ENCODE measurements at regions not wholly inside any gene's neighbourhood (a gene's known extent, or its start where the extent isn't known, plus 50 kb on each side); places are given as distances from the start of the nearest gene placed in this dataset.
A peak's percentile ranks its signal among the peaks of the same experiment; 100 is the strongest.

DNA sequence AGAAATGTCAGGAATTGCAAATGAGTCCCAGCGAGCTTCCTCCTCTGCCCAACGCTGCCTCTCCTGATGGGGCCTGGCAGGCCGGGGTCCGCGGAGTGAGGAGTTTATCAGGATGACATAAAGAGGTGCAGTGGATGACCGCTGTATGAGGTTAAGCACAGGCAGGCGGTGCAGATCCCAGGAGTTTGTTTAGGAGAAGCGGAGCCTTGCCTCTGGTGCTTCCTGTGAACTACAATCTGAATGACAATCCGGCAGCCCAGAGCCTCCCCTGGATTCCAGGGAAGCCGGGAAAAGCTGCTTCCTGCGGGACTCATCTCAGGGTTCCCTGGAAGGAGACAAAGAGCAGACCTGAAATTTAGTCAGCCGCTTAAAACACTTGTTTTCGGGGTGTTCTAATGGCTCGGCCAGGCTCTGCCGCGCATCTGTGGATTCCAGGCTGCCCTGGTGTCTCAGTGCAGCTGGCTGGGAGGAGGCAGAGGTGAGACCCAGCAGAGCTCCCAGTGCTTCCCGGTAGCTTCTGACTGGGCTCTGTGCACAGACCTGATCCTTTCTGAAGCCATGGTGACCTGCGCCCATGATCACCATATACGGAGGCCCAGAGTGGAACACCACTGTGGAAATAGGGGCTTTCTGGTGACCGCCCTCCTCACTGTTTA is 69.8 kb upstream of the IRX4 start (continued):
- TF ChIP-seq, protein P1, sequence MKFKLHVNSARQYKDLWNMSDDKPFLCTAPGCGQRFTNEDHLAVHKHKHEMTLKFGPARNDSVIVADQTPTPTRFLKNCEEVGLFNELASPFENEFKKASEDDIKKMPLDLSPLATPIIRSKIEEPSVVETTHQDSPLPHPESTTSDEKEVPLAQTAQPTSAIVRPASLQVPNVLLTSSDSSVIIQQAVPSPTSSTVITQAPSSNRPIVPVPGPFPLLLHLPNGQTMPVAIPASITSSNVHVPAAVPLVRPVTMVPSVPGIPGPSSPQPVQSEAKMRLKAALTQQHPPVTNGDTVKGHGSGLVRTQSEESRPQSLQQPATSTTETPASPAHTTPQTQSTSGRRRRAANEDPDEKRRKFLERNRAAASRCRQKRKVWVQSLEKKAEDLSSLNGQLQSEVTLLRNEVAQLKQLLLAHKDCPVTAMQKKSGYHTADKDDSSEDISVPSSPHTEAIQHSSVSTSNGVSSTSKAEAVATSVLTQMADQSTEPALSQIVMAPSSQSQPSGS (IDR thresholded peaks at IDR 0.05; ENCODE audit: low read length): 0 out of 2 replicates have a peak, but pooled peaks have one; percentile 48
- TF ChIP-seq HDAC2 (IDR thresholded peaks at IDR 0.05; ENCODE audit: borderline replicate concordance in 1 of 2, low read depth in 2 of 2, low read length in 2 of 2) (no peak), TBP (IDR thresholded peaks at IDR 0.05; ENCODE audit: low read depth, low read length) (no peak), HDAC6 (IDR thresholded peaks at IDR 0.05; ENCODE audit: low read depth, low read length) (no peak), SIN3A (conservative IDR thresholded peaks at IDR 0.05 in 1 of 2, IDR thresholded peaks at IDR 0.05 in 1 of 2; ENCODE audit: low read depth in 1 of 2, low read length in 2 of 2) (no peak), POLR2A (IDR thresholded peaks at IDR 0.05; ENCODE audit: control extremely low read depth in 1 of 2, low read depth in 2 of 2, low read length in 2 of 2) (no peak), KDM5A (IDR thresholded peaks at IDR 0.05; ENCODE audit: low read length) (no peak), EZH2 (IDR thresholded peaks at IDR 0.05; ENCODE audit: low read depth, low read length, severe bottlenecking) (peak; percentile 34), POLR2AphosphoS5 (IDR thresholded peaks at IDR 0.05; ENCODE audit: low read depth, low read length) (no peak), SRF (IDR thresholded peaks at IDR 0.05; ENCODE audit: low read depth, low read length) (no peak), EGR1 (IDR thresholded peaks at IDR 0.05; ENCODE audit: borderline replicate concordance, low read depth, low read length) (no peak), RFX5 (IDR thresholded peaks at IDR 0.05; ENCODE audit: borderline replicate concordance, low read depth, low read length) (no peak), TEAD4 (IDR thresholded peaks at IDR 0.05; ENCODE audit: low read depth, low read length) (no peak), USF2 (IDR thresholded peaks at IDR 0.05; ENCODE audit: low read length) (no peak), BCL11A (IDR thresholded peaks at IDR 0.05; ENCODE audit: low read depth in 2 of 2, low read length in 2 of 2) (no peak), JUN (IDR thresholded peaks at IDR 0.05; ENCODE audit: low read depth, low read length) (no peak), KDM4A (IDR thresholded peaks at IDR 0.05; ENCODE audit: low read depth, low read length, severe bottlenecking) (peak; percentile 39)
- TF ChIP-seq, protein P2, sequence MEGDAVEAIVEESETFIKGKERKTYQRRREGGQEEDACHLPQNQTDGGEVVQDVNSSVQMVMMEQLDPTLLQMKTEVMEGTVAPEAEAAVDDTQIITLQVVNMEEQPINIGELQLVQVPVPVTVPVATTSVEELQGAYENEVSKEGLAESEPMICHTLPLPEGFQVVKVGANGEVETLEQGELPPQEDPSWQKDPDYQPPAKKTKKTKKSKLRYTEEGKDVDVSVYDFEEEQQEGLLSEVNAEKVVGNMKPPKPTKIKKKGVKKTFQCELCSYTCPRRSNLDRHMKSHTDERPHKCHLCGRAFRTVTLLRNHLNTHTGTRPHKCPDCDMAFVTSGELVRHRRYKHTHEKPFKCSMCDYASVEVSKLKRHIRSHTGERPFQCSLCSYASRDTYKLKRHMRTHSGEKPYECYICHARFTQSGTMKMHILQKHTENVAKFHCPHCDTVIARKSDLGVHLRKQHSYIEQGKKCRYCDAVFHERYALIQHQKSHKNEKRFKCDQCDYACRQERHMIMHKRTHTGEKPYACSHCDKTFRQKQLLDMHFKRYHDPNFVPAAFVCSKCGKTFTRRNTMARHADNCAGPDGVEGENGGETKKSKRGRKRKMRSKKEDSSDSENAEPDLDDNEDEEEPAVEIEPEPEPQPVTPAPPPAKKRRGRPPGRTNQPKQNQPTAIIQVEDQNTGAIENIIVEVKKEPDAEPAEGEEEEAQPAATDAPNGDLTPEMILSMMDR (IDR thresholded peaks at IDR 0.05; ENCODE audit: control extremely low read depth in 1 of 3, insufficient read depth in 1 of 3, low read depth in 1 of 3, low read length in 3 of 3): peak in 2 of 3 experiments; percentile 16 to 29; a peak in 1 of 4 replicates
- TF ChIP-seq, protein P3, sequence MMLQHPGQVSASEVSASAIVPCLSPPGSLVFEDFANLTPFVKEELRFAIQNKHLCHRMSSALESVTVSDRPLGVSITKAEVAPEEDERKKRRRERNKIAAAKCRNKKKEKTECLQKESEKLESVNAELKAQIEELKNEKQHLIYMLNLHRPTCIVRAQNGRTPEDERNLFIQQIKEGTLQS (IDR thresholded peaks at IDR 0.05; ENCODE audit: insufficient read depth, low read depth, low read length): no peak

Measured in H1 (cell line).